SK-N-SH (cell line): ENCODE measurements at regions not wholly inside any gene's neighbourhood (a gene's known extent, or its start where the extent isn't known, plus 50 kb on each side); places are given as distances from the start of the nearest gene placed in this dataset.

Experiments
- CTCF ChIA-PET: fragments of 300-600, 350-600 bp; formaldehyde crosslinking; extraction: SDS; loops from one replicate; lab custom pipeline; 2021; lab: Yijun Ruan, JAX
- POLR2A ChIA-PET: fragments of 350-600 bp; sonication (Branson Sonifier 250); formaldehyde crosslinking; extraction: SDS; loops from one replicate; lab custom pipeline; 2020; ENCODE audit warnings: antibody characterized with exemption, inconsistent platforms; lab: Yijun Ruan, JAX
- DNase-seq: peaks from one replicate; pipeline ENCODE4 v3.0.0; 2012
- H2AFZ ChIP-seq: fragments of 200-600 bp; sonication (generic); 2 replicates; pipeline ENCODE4 v1.8.1; 2016; ENCODE audit warnings: antibody characterized with exemption, mild to moderate bottlenecking, low read depth
- H3F3A ChIP-seq: fragments of 200-600 bp; sonication (generic); replicated peaks from 2 replicates; pipeline ENCODE3; 2016; ENCODE audit warnings: antibody characterized with exemption, mild to moderate bottlenecking; ENCODE audit not compliant: insufficient read depth
- H3K27ac ChIP-seq, 2 experiments: fragments of 200-500 bp in 1 of 2; fragments of 200-600 bp in 1 of 2; sonication (Bioruptor generic) in 1 of 2; sonication (generic), shearing (Covaris generic) in 1 of 2; 2 replicates each; pipeline versions ENCODE4 v1.5.1 to v1.6.1; 2014 to 2016; ENCODE audit warnings: low read depth in 2 of 2, inconsistent platforms in 1 of 2, low read length in 1 of 2, mild to moderate bottlenecking in 1 of 2, mixed read lengths in 1 of 2
- H3K27me3 ChIP-seq: fragments of 200-600 bp; sonication (generic), shearing (Covaris generic); 2 replicates; pipeline ENCODE4 v1.6.1; 2016; ENCODE audit warnings: mixed run types; ENCODE audit not compliant: insufficient read depth
- H3K36me3 ChIP-seq, 2 experiments: fragments of 200-500 bp in 1 of 2; fragments of 200-600 bp in 1 of 2; sonication (Bioruptor generic) in 1 of 2; sonication (generic) in 1 of 2; replicated peaks in 1 of 2; 2 replicates each; pipeline versions ENCODE3 to v1.5.1; 2014 to 2016; ENCODE audit warnings: low read length in 1 of 2, mild to moderate bottlenecking in 1 of 2; ENCODE audit not compliant: insufficient read depth in 2 of 2, control insufficient read depth in 1 of 2
- H3K4me1 ChIP-seq, 2 experiments: fragments of 200-500 bp in 1 of 2; fragments of 200-600 bp in 1 of 2; sonication (Bioruptor generic) in 1 of 2; sonication (generic), shearing (Covaris generic) in 1 of 2; 2 replicates each; pipeline versions ENCODE4 v1.5.1 to v1.6.1; 2014 to 2016; ENCODE audit warnings: low read depth in 1 of 2, low read length in 1 of 2, mixed run types in 1 of 2; ENCODE audit not compliant: insufficient read depth in 2 of 2, control insufficient read depth in 1 of 2
- H3K4me2 ChIP-seq: fragments of 200-600 bp; sonication (generic), shearing (Covaris generic); 2 replicates; pipeline ENCODE4 v1.6.1; 2017; ENCODE audit warnings: mixed run types
- H3K4me3 ChIP-seq, 2 experiments: fragments of 200-500 bp in 1 of 2; fragments of 200-600 bp in 1 of 2; sonication (Bioruptor generic) in 1 of 2; sonication (generic), shearing (Covaris generic) in 1 of 2; 2 replicates each; pipeline versions ENCODE4 v1.5.1 to v1.8.1; 2014 to 2016; ENCODE audit warnings: low read depth in 2 of 2, inconsistent platforms in 1 of 2, low read length in 1 of 2, mild to moderate bottlenecking in 1 of 2, mixed read lengths in 1 of 2, moderate library complexity in 1 of 2
- H3K79me2 ChIP-seq: fragments of 200-600 bp; sonication (generic); 2 replicates; pipeline ENCODE4 v1.8.1; 2017; ENCODE audit warnings: mild to moderate bottlenecking; ENCODE audit not compliant: insufficient read depth
- H3K9ac ChIP-seq: fragments of 200-600 bp; sonication (generic); 2 replicates; pipeline ENCODE4 v1.6.1; 2017; ENCODE audit warnings: mixed run types
- H3K9me2 ChIP-seq: fragments of 200-600 bp; sonication (generic); 2 replicates; pipeline ENCODE4 v1.6.1; 2017; ENCODE audit warnings: mixed run types
- H3K9me3 ChIP-seq: fragments of 200-600 bp; sonication (generic); 2 replicates; pipeline ENCODE4 v1.6.1; 2017; ENCODE audit warnings: mixed run types, mild to moderate bottlenecking, moderate library complexity
- H4K20me1 ChIP-seq: fragments of 200-600 bp; sonication (generic); 2 replicates; pipeline ENCODE4 v1.6.1; 2017; ENCODE audit warnings: mild to moderate bottlenecking, mixed run types; ENCODE audit not compliant: insufficient read depth
- CTCF ChIP-seq: fragments of 200-600 bp; sonication (generic); IDR thresholded peaks from 2 replicates; pipeline ENCODE4 v1.6.1; 2017; ENCODE audit warnings: antibody characterized with exemption, mild to moderate bottlenecking, moderate library complexity
- EP300 ChIP-seq, 2 experiments: IDR thresholded peaks; 2 replicates each; pipeline versions ENCODE4 v1.4.0 to v1.6.1; 2012; ENCODE audit warnings: borderline replicate concordance in 1 of 2, low read depth in 1 of 2, low read length in 1 of 2
- GATA2 ChIP-seq: sonication (generic); formaldehyde crosslinking; IDR thresholded peaks from 2 replicates; pipeline ENCODE4 v1.5.0; 2020; ENCODE audit warnings: mild to moderate bottlenecking, missing genetic modification reagents
- MEF2A ChIP-seq: IDR thresholded peaks from 2 replicates; pipeline ENCODE4 v1.4.0; 2012; ENCODE audit warnings: low read depth, borderline replicate concordance
- MXI1 ChIP-seq: IDR thresholded peaks from 2 replicates; pipeline ENCODE4 v1.6.1; 2012; ENCODE audit warnings: mild to moderate bottlenecking, low read depth, low read length, improper control_type of control experiment
- NFIC ChIP-seq: IDR thresholded peaks from 2 replicates; pipeline ENCODE4 v1.4.0; 2012; ENCODE audit warnings: borderline replicate concordance
- POLR2AphosphoS5 ChIP-seq: IDR thresholded peaks from 2 replicates; pipeline ENCODE4 v1.6.1; 2012; ENCODE audit warnings: low read depth, low read length
- RCOR1 ChIP-seq: fragments of 150-350 bp; IDR thresholded peaks from 2 replicates; pipeline ENCODE4 v1.6.1; 2017; ENCODE audit warnings: antibody characterized with exemption, low read length
- REST ChIP-seq: IDR thresholded peaks from 2 replicates; pipeline ENCODE4 v1.6.1; 2012; ENCODE audit warnings: mild to moderate bottlenecking, low read depth, low read length, moderate library complexity
- RXRA ChIP-seq: IDR thresholded peaks from 2 replicates; pipeline ENCODE4 v1.4.0; 2012; ENCODE audit warnings: low read depth, mild to moderate bottlenecking, borderline replicate concordance
- TAF1 ChIP-seq: IDR thresholded peaks from 2 replicates; pipeline ENCODE4 v1.6.1; 2012; ENCODE audit warnings: low read depth, mild to moderate bottlenecking, low read length, moderate library complexity, borderline replicate concordance
- TCF12 ChIP-seq: IDR thresholded peaks from 2 replicates; pipeline ENCODE4 v1.4.0; 2012
- TEAD4 ChIP-seq: IDR thresholded peaks from 2 replicates; pipeline ENCODE4 v1.4.0; 2012; ENCODE audit warnings: mild to moderate bottlenecking, borderline replicate concordance; ENCODE audit not compliant: insufficient read depth
- WGBS: methylation state at CpG from one replicate; pipeline ENCODE4 v1.1.6; 2017; ENCODE audit warnings: low lambda C conversion rate; 5-methylcytosine and 5-hydroxymethylcytosine counted together

GRCh38 chr10:130923596-130923995 lies 387.9 kb downstream of the TCERG1L start:
- 31% methylated on average over 5 of the region's 5 CpGs for WGBS

GRCh38 chr10:130924138-130924819 lies 387.2 kb downstream of the TCERG1L start:
- H3K9me2 ChIP-seq: no peaks in the 10 kb centered on the region
- ChIA-PET CTCF (no interaction called here), POLR2A (no interaction called here)
- no peaks in the 10 kb centered on the region for H4K20me1 ChIP-seq
- H3K4me2 ChIP-seq: no peak overlapping the region
- H3K9me3 ChIP-seq: no peaks in the 10 kb centered on the region; the same call in 1 of the 2 replicates
- H3K4me3 ChIP-seq: no peak overlapping the region
- no peak overlapping the region for H3K27ac ChIP-seq
- no peaks in the 10 kb centered on the region for H3K79me2 ChIP-seq
- no peaks in the 10 kb centered on the region for H3K36me3 ChIP-seq
- WGBS: 45% methylated on average over 16 of the region's 17 CpGs
- H3K4me1 ChIP-seq: no peaks in the 10 kb centered on the region
- peaks cover 4% of the 10 kb centered on the region for H3F3A ChIP-seq
- H3K27me3 ChIP-seq: no peaks in the 10 kb centered on the region
- DNase-seq: no peak
- TF ChIP-seq REST: 0 out of 2 replicates have a peak, but pooled peaks have one; percentile 19
- no peak for TF ChIP-seq MXI1
- H3K9ac ChIP-seq: no peak overlapping the region
- H2AFZ ChIP-seq: no peak overlapping the region

More at GRCh38 chr10:130923596-130923995, 387.9 kb downstream of the TCERG1L start:
- TF ChIP-seq TEAD4: no peak
- no peak for TF ChIP-seq RXRA
- TF ChIP-seq GATA2 (CRISPR knock-in tag): no peak
- no peak for TF ChIP-seq POLR2AphosphoS5
- no peak for TF ChIP-seq CTCF
- TF ChIP-seq MEF2A: no peak
- TF ChIP-seq TCF12: no peak
- no peak for TF ChIP-seq RCOR1
- TF ChIP-seq NFIC: no peak
- no peak for TF ChIP-seq EP300 (IDR thresholded peaks at IDR 0.05; ENCODE audit: borderline replicate concordance in 1 of 2, low read depth in 1 of 2, low read length in 1 of 2)
- TF ChIP-seq TAF1: no peak
- Histone ChIP-seq H3K27ac (no peak overlapping the region), H3K79me2 (no peaks in the 10 kb centered on the region), H4K20me1 (no peaks in the 10 kb centered on the region), H3K9ac (no peak overlapping the region), H3K4me1 (no peaks in the 10 kb centered on the region), H3K27me3 (no peaks in the 10 kb centered on the region), H3F3A (peaks cover 4% of the 10 kb centered on the region), H3K9me3 (no peaks in the 10 kb centered on the region; the same call in 1 of the 2 replicates), H3K4me2 (no peak overlapping the region), H2AFZ (no peak overlapping the region), H3K9me2 (no peaks in the 10 kb centered on the region), H3K36me3 (no peaks in the 10 kb centered on the region), H3K4me3 (no peak overlapping the region)
- DNase-seq: no peak
- ChIA-PET POLR2A (no interaction called here), CTCF (interaction anchor here (0.7 kb wide), 1 partner anchor 409 kb away, joined by 3 read pairs; no protein-coding TSS in a partner anchor)
